Liver (tissue), 3 donors: ENCODE measurements at regions not wholly inside any gene's neighbourhood (a gene's known extent, or its start where the extent isn't known, plus 50 kb on each side); places are given as distances from the start of the nearest gene placed in this dataset.

ENCODE experiments used
- ATF3 ChIP-seq: IDR thresholded peaks from 2 replicates; pipeline ENCODE4 v1.6.1; 2016; ENCODE audit warnings: antibody characterized with exemption
- CTCF ChIP-seq: fragments of 150-350 bp; IDR thresholded peaks from 2 replicates; pipeline ENCODE4 v1.5.1; 2017; ENCODE audit warnings: improper control_type of control experiment, low read depth, low read length; ENCODE audit not compliant: missing input control
- EGR1 ChIP-seq, 2 donors: IDR thresholded peaks; 2 replicates each; pipeline ENCODE4 v1.6.1; 2016 to 2018; ENCODE audit warnings: antibody characterized with exemption in 2 of 2, low read depth in 2 of 2
- FOXA1 ChIP-seq: IDR thresholded peaks from 2 replicates; pipeline ENCODE4 v1.6.1; 2016; ENCODE audit warnings: antibody characterized with exemption
- GABPA ChIP-seq, 2 donors: IDR thresholded peaks in 1 of 2; conservative IDR thresholded peaks in 1 of 2; 2 replicates each; pipeline ENCODE4 v1.6.1; 2016; ENCODE audit warnings: antibody characterized with exemption in 2 of 2, mild to moderate bottlenecking in 1 of 2, moderate library complexity in 1 of 2
- JUND ChIP-seq, 2 donors: IDR thresholded peaks; 2 replicates each; pipeline ENCODE4 v1.6.1; 2016; ENCODE audit warnings: antibody characterized with exemption in 2 of 2
- RAD21 ChIP-seq, 2 donors: IDR thresholded peaks; 2 replicates each; pipeline ENCODE4 v1.6.1; 2016; ENCODE audit warnings: antibody characterized with exemption in 2 of 2, mild to moderate bottlenecking in 2 of 2
- SP1 ChIP-seq: IDR thresholded peaks from 2 replicates; pipeline ENCODE4 v1.6.1; 2018; ENCODE audit warnings: antibody characterized with exemption, mild to moderate bottlenecking
- TAF1 ChIP-seq: conservative IDR thresholded peaks from 2 replicates; pipeline ENCODE4 v1.6.1; 2016; ENCODE audit warnings: antibody characterized with exemption, mild to moderate bottlenecking
- YY1 ChIP-seq: IDR thresholded peaks from 2 replicates; pipeline ENCODE4 v1.6.1; 2016; ENCODE audit warnings: antibody characterized with exemption, mild to moderate bottlenecking
- ZBTB33 ChIP-seq: IDR thresholded peaks from 2 replicates; pipeline ENCODE4 v1.6.1; 2016; ENCODE audit warnings: antibody characterized with exemption
- TF ChIP-seq, protein P1 (sequence below): IDR thresholded peaks from 2 replicates; pipeline ENCODE4 v1.6.1; 2016; ENCODE audit warnings: antibody characterized with exemption, mild to moderate bottlenecking
- TF ChIP-seq, protein P2 (sequence below): IDR thresholded peaks from 2 replicates; pipeline ENCODE4 v1.6.1; 2016; ENCODE audit warnings: antibody characterized with exemption
- donor health status: healthy.
- donor health status: healthy.

GRCh38 chr5:4653475-4653874, 486.7 kb upstream of the ADAMTS16 start:
- TF ChIP-seq YY1: no peak
- no peak for TF ChIP-seq CTCF
- TF ChIP-seq EGR1 (IDR thresholded peaks at IDR 0.05; ENCODE audit: low read depth in 2 of 2): no peak
- TF ChIP-seq, protein P1, sequence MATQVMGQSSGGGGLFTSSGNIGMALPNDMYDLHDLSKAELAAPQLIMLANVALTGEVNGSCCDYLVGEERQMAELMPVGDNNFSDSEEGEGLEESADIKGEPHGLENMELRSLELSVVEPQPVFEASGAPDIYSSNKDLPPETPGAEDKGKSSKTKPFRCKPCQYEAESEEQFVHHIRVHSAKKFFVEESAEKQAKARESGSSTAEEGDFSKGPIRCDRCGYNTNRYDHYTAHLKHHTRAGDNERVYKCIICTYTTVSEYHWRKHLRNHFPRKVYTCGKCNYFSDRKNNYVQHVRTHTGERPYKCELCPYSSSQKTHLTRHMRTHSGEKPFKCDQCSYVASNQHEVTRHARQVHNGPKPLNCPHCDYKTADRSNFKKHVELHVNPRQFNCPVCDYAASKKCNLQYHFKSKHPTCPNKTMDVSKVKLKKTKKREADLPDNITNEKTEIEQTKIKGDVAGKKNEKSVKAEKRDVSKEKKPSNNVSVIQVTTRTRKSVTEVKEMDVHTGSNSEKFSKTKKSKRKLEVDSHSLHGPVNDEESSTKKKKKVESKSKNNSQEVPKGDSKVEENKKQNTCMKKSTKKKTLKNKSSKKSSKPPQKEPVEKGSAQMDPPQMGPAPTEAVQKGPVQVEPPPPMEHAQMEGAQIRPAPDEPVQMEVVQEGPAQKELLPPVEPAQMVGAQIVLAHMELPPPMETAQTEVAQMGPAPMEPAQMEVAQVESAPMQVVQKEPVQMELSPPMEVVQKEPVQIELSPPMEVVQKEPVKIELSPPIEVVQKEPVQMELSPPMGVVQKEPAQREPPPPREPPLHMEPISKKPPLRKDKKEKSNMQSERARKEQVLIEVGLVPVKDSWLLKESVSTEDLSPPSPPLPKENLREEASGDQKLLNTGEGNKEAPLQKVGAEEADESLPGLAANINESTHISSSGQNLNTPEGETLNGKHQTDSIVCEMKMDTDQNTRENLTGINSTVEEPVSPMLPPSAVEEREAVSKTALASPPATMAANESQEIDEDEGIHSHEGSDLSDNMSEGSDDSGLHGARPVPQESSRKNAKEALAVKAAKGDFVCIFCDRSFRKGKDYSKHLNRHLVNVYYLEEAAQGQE: no peak
- no peak for TF ChIP-seq TAF1
- TF ChIP-seq, protein P2, sequence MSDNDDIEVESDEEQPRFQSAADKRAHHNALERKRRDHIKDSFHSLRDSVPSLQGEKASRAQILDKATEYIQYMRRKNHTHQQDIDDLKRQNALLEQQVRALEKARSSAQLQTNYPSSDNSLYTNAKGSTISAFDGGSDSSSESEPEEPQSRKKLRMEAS: no peak
- TF ChIP-seq ATF3: no peak
- no peak for TF ChIP-seq ZBTB33
- TF ChIP-seq GABPA (IDR thresholded peaks at IDR 0.05 in 1 of 2, conservative IDR thresholded peaks at IDR 0.05 in 1 of 2): no peak
- TF ChIP-seq SP1: no peak
- no peak for TF ChIP-seq RAD21 (IDR thresholded peaks at IDR 0.05)
- TF ChIP-seq JUND (IDR thresholded peaks at IDR 0.05): no peak
- TF ChIP-seq FOXA1: no peak
